Neuronal stem cell (in vitro differentiated cells): ENCODE measurements at regions not wholly inside any gene's neighbourhood (a gene's known extent, or its start where the extent isn't known, plus 50 kb on each side); places are given as distances from the start of the nearest gene placed in this dataset.

Experiments
- DNase-seq: peaks from one replicate; pipeline ENCODE4 v3.0.0-alpha.2; 2013; ENCODE audit warnings: low spot score
- H2AFZ ChIP-seq: one replicate; pipeline ENCODE4 v1.6.1; 2013; ENCODE audit warnings: mild to moderate bottlenecking, low read length, inconsistent platforms
- H2AK5ac ChIP-seq: 2 replicates; pipeline ENCODE4 v1.6.1; 2013; ENCODE audit warnings: low read depth, mild to moderate bottlenecking, inconsistent platforms, low read length, moderate library complexity, mixed read lengths
- H2BK120ac ChIP-seq: 2 replicates; pipeline ENCODE4 v1.6.1; 2013; ENCODE audit warnings: low read depth, mild to moderate bottlenecking, inconsistent platforms, low read length, moderate library complexity, mixed read lengths
- H2BK12ac ChIP-seq: one replicate; pipeline ENCODE4 v1.6.1; 2013; ENCODE audit warnings: low read length, inconsistent platforms
- H2BK15ac ChIP-seq: 2 replicates; pipeline ENCODE4 v1.6.1; 2013; ENCODE audit warnings: mild to moderate bottlenecking, low read length, inconsistent platforms, mixed read lengths
- H2BK5ac ChIP-seq: one replicate; pipeline ENCODE4 v1.6.1; 2013; ENCODE audit warnings: inconsistent platforms, mild to moderate bottlenecking, low read length, moderate library complexity
- H3K14ac ChIP-seq: one replicate; pipeline ENCODE4 v1.6.1; 2013; ENCODE audit warnings: low read length, inconsistent platforms
- H3K18ac ChIP-seq: 2 replicates; pipeline ENCODE4 v1.6.1; 2013; ENCODE audit warnings: low read length, inconsistent platforms
- H3K23ac ChIP-seq: 2 replicates; pipeline ENCODE4 v1.6.1; 2013; ENCODE audit warnings: low read depth, mild to moderate bottlenecking, mixed read lengths, low read length, inconsistent platforms; ENCODE audit not compliant: poor library complexity
- H3K27ac ChIP-seq: replicated peaks from 3 replicates; pipeline ENCODE4 v1.5.1; 2013; ENCODE audit warnings: low read length, inconsistent platforms
- H3K27me3 ChIP-seq, 3 experiments: 2 replicates each; pipeline ENCODE4 v1.6.1; 2013; ENCODE audit warnings: low read length in 3 of 3, mild to moderate bottlenecking in 2 of 3, inconsistent platforms in 1 of 3, low read depth in 1 of 3, mixed read lengths in 1 of 3, moderate library complexity in 1 of 3; ENCODE audit not compliant: control insufficient read depth in 3 of 3, insufficient read depth in 3 of 3
- H3K36me3 ChIP-seq, 2 donors: replicated peaks in 1 of 2; 2 replicates each; pipeline ENCODE4 v1.6.1; 2013; ENCODE audit warnings: low read length in 2 of 2; ENCODE audit not compliant: control insufficient read depth in 2 of 2, insufficient read depth in 2 of 2
- H3K4ac ChIP-seq: 2 replicates; pipeline ENCODE4 v1.6.1; 2013; ENCODE audit warnings: inconsistent platforms, mild to moderate bottlenecking, low read length, moderate library complexity
- H3K4me1 ChIP-seq, 2 donors: 1 replicate in 1 of 2; 2 replicates in 1 of 2; pipeline ENCODE4 v1.6.1; 2013; ENCODE audit warnings: low read length in 2 of 2, low read depth in 1 of 2; ENCODE audit not compliant: control insufficient read depth in 2 of 2, insufficient read depth in 1 of 2
- H3K4me2 ChIP-seq: one replicate; pipeline ENCODE4 v1.6.1; 2013; ENCODE audit warnings: mild to moderate bottlenecking, low read length, inconsistent platforms; ENCODE audit not compliant: insufficient read depth, poor library complexity, severe bottlenecking
- H3K4me3 ChIP-seq, 2 donors: 2 replicates each; pipeline ENCODE4 v1.5.1; 2013; ENCODE audit warnings: low read length in 2 of 2, mild to moderate bottlenecking in 2 of 2, inconsistent platforms in 1 of 2, moderate library complexity in 1 of 2
- H3K79me1 ChIP-seq: one replicate; pipeline ENCODE4 v1.6.1; 2013; ENCODE audit warnings: low read depth, mild to moderate bottlenecking, inconsistent platforms, low read length, moderate library complexity
- H3K9ac ChIP-seq: one replicate; pipeline ENCODE4 v1.6.1; 2013; ENCODE audit warnings: mild to moderate bottlenecking, low read depth, low read length, inconsistent platforms; ENCODE audit not compliant: poor library complexity
- H3K9me3 ChIP-seq, 2 donors: replicated peaks in 1 of 2; 2 replicates each; pipeline versions ENCODE3 to v1.6.1; 2013; ENCODE audit warnings: low read length in 2 of 2, mild to moderate bottlenecking in 2 of 2, inconsistent platforms in 1 of 2, low read depth in 1 of 2, mixed read lengths in 1 of 2, moderate library complexity in 1 of 2; ENCODE audit not compliant: control insufficient read depth in 2 of 2, insufficient read depth in 1 of 2
- H4K8ac ChIP-seq: one replicate; pipeline ENCODE4 v1.6.1; 2013; ENCODE audit warnings: low read depth, mild to moderate bottlenecking, inconsistent platforms, low read length, moderate library complexity
- H4K91ac ChIP-seq: one replicate; pipeline ENCODE4 v1.6.1; 2013; ENCODE audit warnings: low read length, low read depth, mild to moderate bottlenecking, inconsistent platforms; ENCODE audit not compliant: poor library complexity
- WGBS, 2 donors: extraction: QIAGEN DNeasy Blood & Tissue Kit; methylation state at CpG; one replicate each; pipeline ENCODE4 v1.1.7; 2013; ENCODE audit warnings: missing lambda C conversion rate in 2 of 2, mixed read lengths in 1 of 2; ENCODE audit not compliant: insufficient read length in 2 of 2, insufficient replicate concordance in 1 of 2; ENCODE audit errors: extremely low coverage in 2 of 2; 5-methylcytosine and 5-hydroxymethylcytosine counted together

- H2BK12ac ChIP-seq: no peak overlapping the region
- no peak overlapping the region for H3K23ac ChIP-seq
- no peak overlapping the region for H3K9ac ChIP-seq
- no peak overlapping the region for H2BK5ac ChIP-seq
- no peak overlapping the region for H2BK120ac ChIP-seq
- no peaks in the 10 kb centered on the region for H3K79me1 ChIP-seq
- H3K4me1 ChIP-seq: peaks cover 0 to 3% of the 10 kb centered on the region in 2 donors
- no peak overlapping the region for H2AFZ ChIP-seq
- H3K4ac ChIP-seq: no peak overlapping the region
- no peak overlapping the region for H3K27ac ChIP-seq
- H2AK5ac ChIP-seq: no peak overlapping the region
- no peak overlapping the region for H4K8ac ChIP-seq
- no peak overlapping the region for H3K4me2 ChIP-seq
- DNase-seq: no peak
- no peak overlapping the region for H3K18ac ChIP-seq
- no peak overlapping the region for H2BK15ac ChIP-seq
- WGBS, 2 donors: no CpG with 5 or more reads among the region's 2 CpGs
- H3K14ac ChIP-seq: no peak overlapping the region
- H3K9me3 ChIP-seq: peaks cover 0 to 3% of the 10 kb centered on the region in 2 donors
- H4K91ac ChIP-seq: no peak overlapping the region
- no peak overlapping the region for H3K4me3 ChIP-seq
- peaks cover 0 to 1% (median 0%) of the 10 kb centered on the region in 3 experiments for H3K27me3 ChIP-seq
- H3K36me3 ChIP-seq: no peaks in the 10 kb centered on the region
Observed at GRCh38 chr17:11074451-11074850, 166.6 kb upstream of the SHISA6 start.

GRCh38 chr17:11056926-11057325 lies 184.1 kb upstream of the SHISA6 start:
- Histone ChIP-seq H3K36me3 (no peaks in the 10 kb centered on the region), H2AK5ac (no peak overlapping the region), H3K4me2 (no peak overlapping the region), H3K4me3 (no peak overlapping the region), H4K8ac (no peak overlapping the region), H2BK12ac (no peak overlapping the region), H3K4ac (no peak overlapping the region), H3K27ac (no peak overlapping the region), H4K91ac (no peak overlapping the region), H2AFZ (no peak overlapping the region), H2BK5ac (no peak overlapping the region), H2BK15ac (no peak overlapping the region), H3K18ac (no peak overlapping the region), H3K14ac (no peak overlapping the region), H3K23ac (no peak overlapping the region), H3K9me3 (no peaks in the 10 kb centered on the region), H3K9ac (no peak overlapping the region), H3K27me3 (no peaks in the 10 kb centered on the region), H3K4me1 (no peaks in the 10 kb centered on the region), H3K79me1 (no peaks in the 10 kb centered on the region), H2BK120ac (no peak overlapping the region)
- DNase-seq: no peak

GRCh38 chr17:11053846-11054245 lies 187.2 kb upstream of the SHISA6 start:
- WGBS, 2 donors: no CpG with 5 or more reads among the region's 3 CpGs
- no peak overlapping the region for H2AFZ ChIP-seq
- H3K27me3 ChIP-seq: no peaks in the 10 kb centered on the region
- H3K36me3 ChIP-seq: no peaks in the 10 kb centered on the region
- H3K23ac ChIP-seq: no peak overlapping the region
- no peak overlapping the region for H3K14ac ChIP-seq
- H3K9me3 ChIP-seq: no peaks in the 10 kb centered on the region
- no peak overlapping the region for H3K27ac ChIP-seq
- no peak overlapping the region for H3K9ac ChIP-seq
- no peak overlapping the region for H2AK5ac ChIP-seq
- no peak overlapping the region for H3K4me3 ChIP-seq
- H4K91ac ChIP-seq: no peak overlapping the region
- no peak overlapping the region for H3K4me2 ChIP-seq
- H3K79me1 ChIP-seq: no peaks in the 10 kb centered on the region
- H2BK15ac ChIP-seq: no peak overlapping the region
- H2BK5ac ChIP-seq: no peak overlapping the region
- no peak overlapping the region for H2BK120ac ChIP-seq
- H3K4ac ChIP-seq: no peak overlapping the region
- H3K18ac ChIP-seq: no peak overlapping the region
- no peaks in the 10 kb centered on the region for H3K4me1 ChIP-seq
- DNase-seq: no peak
- no peak overlapping the region for H4K8ac ChIP-seq
- H2BK12ac ChIP-seq: no peak overlapping the region

- no peak overlapping the region for H3K4me3 ChIP-seq
- no peak overlapping the region for H2BK12ac ChIP-seq
- no peak overlapping the region for H3K18ac ChIP-seq
- no peak overlapping the region for H3K27ac ChIP-seq
- no peak overlapping the region for H3K9ac ChIP-seq
- H4K91ac ChIP-seq: no peak overlapping the region
- no peak for DNase-seq
- H2AFZ ChIP-seq: no peak overlapping the region
- no peaks in the 10 kb centered on the region for H3K36me3 ChIP-seq
- no peak overlapping the region for H3K23ac ChIP-seq
- no peak overlapping the region for H3K4ac ChIP-seq
- no peak overlapping the region for H2BK5ac ChIP-seq
- no peak overlapping the region for H2BK15ac ChIP-seq
- no peaks in the 10 kb centered on the region for H3K9me3 ChIP-seq
- H3K4me1 ChIP-seq: no peaks in the 10 kb centered on the region
- H4K8ac ChIP-seq: no peak overlapping the region
- no peak overlapping the region for H3K14ac ChIP-seq
- no peak overlapping the region for H2AK5ac ChIP-seq
- no CpG with 5 or more reads among the region's 2 CpGs for WGBS, 2 donors
- no peak overlapping the region for H2BK120ac ChIP-seq
- no peaks in the 10 kb centered on the region for H3K79me1 ChIP-seq
- H3K4me2 ChIP-seq: no peak overlapping the region
- H3K27me3 ChIP-seq: no peaks in the 10 kb centered on the region
Observed at GRCh38 chr17:11049539-11049938, 191.5 kb upstream of the SHISA6 start.
